ENCODE measurements at regions not wholly inside any gene's neighbourhood (a gene's known extent, or its start where the extent isn't known, plus 50 kb on each side); places are given as distances from the start of the nearest gene placed in this dataset.
A peak's percentile ranks its signal among the peaks of the same experiment; 100 is the strongest.

DNA sequence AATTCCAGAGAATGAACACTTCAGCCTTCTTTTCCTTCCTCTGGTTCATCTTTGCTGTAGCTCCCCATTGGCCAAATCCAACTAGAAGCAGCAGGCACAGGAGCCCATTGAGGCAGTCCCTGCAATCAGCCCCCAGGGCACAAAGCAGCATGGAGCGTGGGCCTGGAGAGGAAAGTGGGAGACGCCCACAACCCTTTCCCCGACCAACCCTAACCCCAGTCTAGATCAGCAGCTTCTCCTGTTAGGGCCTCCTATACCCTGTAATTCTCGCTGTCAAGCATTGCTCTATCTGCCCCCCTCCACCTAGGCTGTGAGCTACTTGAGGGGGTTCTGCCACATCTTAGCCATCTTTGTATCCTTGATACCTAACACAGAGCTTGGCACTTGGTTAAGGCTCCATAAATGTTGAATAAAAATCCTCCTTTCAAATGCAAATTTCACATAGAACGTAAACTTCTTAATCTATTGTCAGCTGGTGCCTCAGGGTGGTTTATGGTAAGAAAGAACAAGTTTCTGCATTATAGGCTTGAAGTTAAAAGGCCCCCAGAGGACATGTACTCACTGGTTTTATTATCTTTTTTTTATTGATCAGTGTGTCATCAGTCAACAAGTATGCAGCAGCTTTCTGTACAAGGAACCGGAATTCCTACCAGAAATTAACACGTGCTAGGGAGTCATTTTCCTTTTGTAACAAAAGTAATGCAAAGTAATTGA lies 97.9 kb upstream of the PFN2 start:
- ChIA-PET POLR2A (ENCODE audit: low non-redundant PET) (no interaction called here), CTCF (no interaction called here)
- no TSS peak for BruUV-seq (replicated peaks)
- DNase-seq (ENCODE audit: low spot score): peak; percentile 79
- Histone ChIP-seq H3K36me3 (ENCODE audit: insufficient read depth, low read length, poor library complexity, severe bottlenecking) (no peaks in the 10 kb centered on the region), H3K9me3 (ENCODE audit: low read depth, low read length, poor library complexity, severe bottlenecking) (no peaks in the 10 kb centered on the region), H3K4me3 (ENCODE audit: low read depth, low read length, poor library complexity, severe bottlenecking) (no peak overlapping the region), H3K27ac (ENCODE audit: low read depth, low read length, poor library complexity, severe bottlenecking) (no peak overlapping the region), H3K27me3 (replicated peaks; ENCODE audit: insufficient read depth, low read depth, low read length, poor library complexity) (no peaks in the 10 kb centered on the region), H3K4me1 (ENCODE audit: insufficient read depth, low read length, poor library complexity, severe bottlenecking) (peaks cover 13% of the 10 kb centered on the region)
- intact Hi-C loops (cut with micrococcal nuclease; ENCODE audit: unreplicated experiment): no loop called here
- TF ChIP-seq, protein P1, sequence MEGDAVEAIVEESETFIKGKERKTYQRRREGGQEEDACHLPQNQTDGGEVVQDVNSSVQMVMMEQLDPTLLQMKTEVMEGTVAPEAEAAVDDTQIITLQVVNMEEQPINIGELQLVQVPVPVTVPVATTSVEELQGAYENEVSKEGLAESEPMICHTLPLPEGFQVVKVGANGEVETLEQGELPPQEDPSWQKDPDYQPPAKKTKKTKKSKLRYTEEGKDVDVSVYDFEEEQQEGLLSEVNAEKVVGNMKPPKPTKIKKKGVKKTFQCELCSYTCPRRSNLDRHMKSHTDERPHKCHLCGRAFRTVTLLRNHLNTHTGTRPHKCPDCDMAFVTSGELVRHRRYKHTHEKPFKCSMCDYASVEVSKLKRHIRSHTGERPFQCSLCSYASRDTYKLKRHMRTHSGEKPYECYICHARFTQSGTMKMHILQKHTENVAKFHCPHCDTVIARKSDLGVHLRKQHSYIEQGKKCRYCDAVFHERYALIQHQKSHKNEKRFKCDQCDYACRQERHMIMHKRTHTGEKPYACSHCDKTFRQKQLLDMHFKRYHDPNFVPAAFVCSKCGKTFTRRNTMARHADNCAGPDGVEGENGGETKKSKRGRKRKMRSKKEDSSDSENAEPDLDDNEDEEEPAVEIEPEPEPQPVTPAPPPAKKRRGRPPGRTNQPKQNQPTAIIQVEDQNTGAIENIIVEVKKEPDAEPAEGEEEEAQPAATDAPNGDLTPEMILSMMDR (conservative IDR thresholded peaks at IDR 0.05; ENCODE audit: low read depth, low read length): no peak
- no peak for TF ChIP-seq EZH2 (IDR thresholded peaks at IDR 0.05; ENCODE audit: borderline replicate concordance, low read depth, low read length, poor library complexity, severe bottlenecking)

DNA sequence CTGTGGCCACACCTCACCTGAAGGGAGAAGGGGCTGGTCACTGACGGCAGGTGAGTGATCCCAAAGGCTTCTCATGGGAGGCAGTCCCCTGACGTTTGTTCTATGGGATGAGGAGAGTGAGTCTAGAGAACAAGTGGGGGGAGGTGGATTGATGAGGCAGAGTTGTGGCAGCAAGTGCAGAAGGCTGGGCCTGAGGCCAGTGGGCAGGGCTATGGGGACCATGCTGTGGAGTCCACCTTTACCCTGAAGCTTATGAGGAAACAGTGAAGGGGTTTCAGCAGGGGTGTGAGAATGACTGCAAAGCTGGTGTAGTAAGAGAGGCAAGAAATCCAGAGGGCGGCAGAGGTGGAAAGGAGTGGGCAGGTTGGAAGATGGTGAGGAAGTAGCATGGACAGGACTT lies 96.9 kb upstream of the PFN2 start:
- POLR2A ChIA-PET (ENCODE audit: low non-redundant PET): no interaction called here
- Histone ChIP-seq H3K27me3 (replicated peaks; ENCODE audit: insufficient read depth, low read depth, low read length, poor library complexity) (no peaks in the 10 kb centered on the region), H3K4me1 (ENCODE audit: insufficient read depth, low read length, poor library complexity, severe bottlenecking) (peaks cover 13% of the 10 kb centered on the region), H3K4me3 (ENCODE audit: low read depth, low read length, poor library complexity, severe bottlenecking) (no peak overlapping the region), H3K9me3 (ENCODE audit: low read depth, low read length, poor library complexity, severe bottlenecking) (no peaks in the 10 kb centered on the region), H3K27ac (ENCODE audit: low read depth, low read length, poor library complexity, severe bottlenecking) (no peak overlapping the region), H3K36me3 (ENCODE audit: insufficient read depth, low read length, poor library complexity, severe bottlenecking) (no peaks in the 10 kb centered on the region)
- intact Hi-C loops (cut with micrococcal nuclease; ENCODE audit: unreplicated experiment): no loop called here
- TF ChIP-seq, protein P1 (conservative IDR thresholded peaks at IDR 0.05; ENCODE audit: low read depth, low read length): no peak
- no peak for TF ChIP-seq EZH2 (IDR thresholded peaks at IDR 0.05; ENCODE audit: borderline replicate concordance, low read depth, low read length, poor library complexity, severe bottlenecking)
- no peak for DNase-seq (ENCODE audit: low spot score)
- CTCF ChIA-PET: no interaction called here
- no TSS peak for BruUV-seq (replicated peaks)

DNA sequence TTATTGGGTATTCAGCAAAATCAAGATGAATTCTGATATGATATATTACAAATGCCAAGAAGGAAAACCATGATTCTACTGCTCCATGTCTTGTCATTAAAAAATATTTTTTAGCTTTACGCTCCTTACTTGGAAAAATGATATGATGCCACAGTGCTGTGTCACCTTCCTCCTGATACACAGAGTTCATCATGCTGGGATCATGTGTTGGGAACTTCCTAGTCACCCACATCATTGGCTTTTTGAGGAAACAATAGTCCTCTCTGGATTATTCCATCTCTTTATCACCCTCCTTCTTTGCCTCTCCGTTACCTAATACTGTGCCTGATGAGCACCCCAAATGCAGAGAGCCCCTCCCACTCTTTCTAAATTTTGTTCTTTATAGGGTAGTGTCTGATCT lies 94.3 kb upstream of the PFN2 start:
- DNase-seq (ENCODE audit: low spot score): no peak
- CTCF ChIA-PET: no interaction called here
- no peak for TF ChIP-seq EZH2 (IDR thresholded peaks at IDR 0.05; ENCODE audit: borderline replicate concordance, low read depth, low read length, poor library complexity, severe bottlenecking)
- TF ChIP-seq, protein P1 (conservative IDR thresholded peaks at IDR 0.05; ENCODE audit: low read depth, low read length): no peak
- Histone ChIP-seq H3K9me3 (ENCODE audit: low read depth, low read length, poor library complexity, severe bottlenecking) (no peaks in the 10 kb centered on the region), H3K4me1 (ENCODE audit: insufficient read depth, low read length, poor library complexity, severe bottlenecking) (peaks cover 13% of the 10 kb centered on the region), H3K27me3 (replicated peaks; ENCODE audit: insufficient read depth, low read depth, low read length, poor library complexity) (no peaks in the 10 kb centered on the region), H3K4me3 (ENCODE audit: low read depth, low read length, poor library complexity, severe bottlenecking) (no peak overlapping the region), H3K36me3 (ENCODE audit: insufficient read depth, low read length, poor library complexity, severe bottlenecking) (no peaks in the 10 kb centered on the region), H3K27ac (ENCODE audit: low read depth, low read length, poor library complexity, severe bottlenecking) (no peak overlapping the region)
- BruUV-seq (replicated peaks): no TSS peak
- intact Hi-C loops (cut with micrococcal nuclease; ENCODE audit: unreplicated experiment): no loop called here
- POLR2A ChIA-PET (ENCODE audit: low non-redundant PET): no interaction called here
